ENCODE measurements at regions not wholly inside any gene's neighbourhood (a gene's known extent, or its start where the extent isn't known, plus 50 kb on each side); places are given as distances from the start of the nearest gene placed in this dataset.

DNA sequence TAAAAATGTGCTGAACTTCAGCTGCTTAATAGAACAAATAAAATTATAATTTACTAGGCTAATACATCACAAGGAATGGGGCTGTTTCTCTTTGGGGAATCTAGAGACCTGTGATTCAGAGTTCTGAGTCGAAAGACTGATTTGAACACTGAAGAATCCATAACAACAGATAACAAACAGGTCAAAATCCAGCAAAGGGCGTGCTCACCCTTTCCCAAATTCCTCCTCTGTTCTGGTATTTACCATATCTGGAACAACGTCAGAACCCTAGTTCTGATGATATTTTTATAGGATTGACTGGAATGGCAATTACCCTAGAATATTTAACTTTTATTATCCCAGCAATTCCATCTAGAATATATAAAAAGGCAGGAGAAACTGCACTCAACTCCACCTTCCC is 66.0 kb upstream of the ITGA6 start:
- TF ChIP-seq EZH2phosphoT487 (IDR thresholded peaks at IDR 0.05; ENCODE audit: insufficient read depth, low read depth), result no peak
- no peak for TF ChIP-seq EZH2 (IDR thresholded peaks at IDR 0.05; ENCODE audit: insufficient read depth, poor library complexity, severe bottlenecking)

Data from GM23248 (cell line).